ENCODE measurements at regions not wholly inside any gene's neighbourhood (a gene's known extent, or its start where the extent isn't known, plus 50 kb on each side); places are given as distances from the start of the nearest gene placed in this dataset.

DNA sequence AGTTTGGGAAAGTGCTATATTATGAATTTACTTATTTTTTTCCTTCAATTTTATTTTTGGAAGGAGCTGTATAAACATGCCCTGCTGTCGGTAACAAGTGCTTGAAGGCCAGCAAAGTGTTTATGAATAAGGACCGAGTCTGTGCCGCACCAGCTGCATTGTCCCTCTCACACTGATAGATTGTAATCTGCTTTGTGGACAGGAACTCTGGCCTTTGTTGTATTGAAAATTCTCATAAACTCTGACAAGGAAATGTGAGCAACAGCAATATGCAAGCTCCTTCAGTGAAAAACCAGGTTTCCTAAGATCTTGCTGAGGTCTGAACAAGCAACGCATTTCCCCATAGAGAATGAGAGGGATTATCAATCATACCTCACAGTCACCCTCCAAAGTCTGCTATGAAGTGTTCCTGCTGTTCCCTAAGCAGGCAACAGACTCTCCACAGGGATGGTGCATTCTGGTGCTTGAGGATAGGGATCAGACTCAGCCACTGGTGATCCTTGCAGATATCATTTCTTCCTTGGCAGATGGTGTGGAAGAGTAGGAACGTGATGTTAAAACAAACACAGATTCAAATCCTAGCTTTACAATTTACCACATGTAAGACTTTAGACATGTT, 109.6 kb downstream of the KCNJ2 start:
- H2AFZ ChIP-seq (ENCODE audit: low read length) = no peak overlapping the region
- H3K9me2 ChIP-seq (ENCODE audit: low read depth, low read length) = no peaks in the 10 kb centered on the region
- no peaks in the 10 kb centered on the region for H3K9me3 ChIP-seq (ENCODE audit: low read length)
- no peaks in the 10 kb centered on the region for H3K36me3 ChIP-seq (ENCODE audit: insufficient read depth, low read length)
- no peaks in the 10 kb centered on the region for H4K20me1 ChIP-seq (ENCODE audit: insufficient read depth, low read length)
- no peak overlapping the region for H3K4me2 ChIP-seq (ENCODE audit: low read length)
- no peaks in the 10 kb centered on the region for H3F3A ChIP-seq (ENCODE audit: insufficient read depth, low read length)
- TF ChIP-seq, protein P1, sequence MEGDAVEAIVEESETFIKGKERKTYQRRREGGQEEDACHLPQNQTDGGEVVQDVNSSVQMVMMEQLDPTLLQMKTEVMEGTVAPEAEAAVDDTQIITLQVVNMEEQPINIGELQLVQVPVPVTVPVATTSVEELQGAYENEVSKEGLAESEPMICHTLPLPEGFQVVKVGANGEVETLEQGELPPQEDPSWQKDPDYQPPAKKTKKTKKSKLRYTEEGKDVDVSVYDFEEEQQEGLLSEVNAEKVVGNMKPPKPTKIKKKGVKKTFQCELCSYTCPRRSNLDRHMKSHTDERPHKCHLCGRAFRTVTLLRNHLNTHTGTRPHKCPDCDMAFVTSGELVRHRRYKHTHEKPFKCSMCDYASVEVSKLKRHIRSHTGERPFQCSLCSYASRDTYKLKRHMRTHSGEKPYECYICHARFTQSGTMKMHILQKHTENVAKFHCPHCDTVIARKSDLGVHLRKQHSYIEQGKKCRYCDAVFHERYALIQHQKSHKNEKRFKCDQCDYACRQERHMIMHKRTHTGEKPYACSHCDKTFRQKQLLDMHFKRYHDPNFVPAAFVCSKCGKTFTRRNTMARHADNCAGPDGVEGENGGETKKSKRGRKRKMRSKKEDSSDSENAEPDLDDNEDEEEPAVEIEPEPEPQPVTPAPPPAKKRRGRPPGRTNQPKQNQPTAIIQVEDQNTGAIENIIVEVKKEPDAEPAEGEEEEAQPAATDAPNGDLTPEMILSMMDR (IDR thresholded peaks at IDR 0.05; ENCODE audit: low read length) = no peak
- no peak for TF ChIP-seq EZH2 (IDR thresholded peaks at IDR 0.05; ENCODE audit: borderline replicate concordance, low read length)
- no peaks in the 10 kb centered on the region for H3K4me1 ChIP-seq (ENCODE audit: insufficient read depth, low read length, severe bottlenecking)
- no peaks in the 10 kb centered on the region for H3K79me2 ChIP-seq (ENCODE audit: insufficient read depth, low read length)
- H3K27ac ChIP-seq (ENCODE audit: low read depth, low read length, poor library complexity, severe bottlenecking) = no peak overlapping the region
- no peak overlapping the region for H3K9ac ChIP-seq (ENCODE audit: low read length)
- no peak overlapping the region for H3K4me3 ChIP-seq (ENCODE audit: low read depth, low read length, poor library complexity, severe bottlenecking)
- no peaks in the 10 kb centered on the region for H3K27me3 ChIP-seq (ENCODE audit: insufficient read depth, low read length)

GRCh38 chr17:70286391-70286790, 117.1 kb downstream of the KCNJ2 start:
- Histone ChIP-seq H2AFZ (ENCODE audit: low read length) (no peak overlapping the region), H3K9me2 (ENCODE audit: low read depth, low read length) (no peaks in the 10 kb centered on the region), H3K27ac (ENCODE audit: low read depth, low read length, poor library complexity, severe bottlenecking) (no peak overlapping the region), H3F3A (ENCODE audit: insufficient read depth, low read length) (no peaks in the 10 kb centered on the region), H4K20me1 (ENCODE audit: insufficient read depth, low read length) (no peaks in the 10 kb centered on the region), H3K4me2 (ENCODE audit: low read length) (no peak overlapping the region), H3K27me3 (ENCODE audit: insufficient read depth, low read length) (no peaks in the 10 kb centered on the region), H3K36me3 (ENCODE audit: insufficient read depth, low read length) (no peaks in the 10 kb centered on the region), H3K9ac (ENCODE audit: low read length) (no peak overlapping the region), H3K79me2 (ENCODE audit: insufficient read depth, low read length) (no peaks in the 10 kb centered on the region), H3K4me1 (ENCODE audit: insufficient read depth, low read length, severe bottlenecking) (no peaks in the 10 kb centered on the region), H3K9me3 (ENCODE audit: low read length) (no peaks in the 10 kb centered on the region), H3K4me3 (ENCODE audit: low read depth, low read length, poor library complexity, severe bottlenecking) (no peak overlapping the region)
- no peak for TF ChIP-seq EZH2 (IDR thresholded peaks at IDR 0.05; ENCODE audit: borderline replicate concordance, low read length)
- TF ChIP-seq, protein P1 (IDR thresholded peaks at IDR 0.05; ENCODE audit: low read length) = no peak

- Histone ChIP-seq H3K27me3 (ENCODE audit: insufficient read depth, low read length) (no peaks in the 10 kb centered on the region), H3K79me2 (ENCODE audit: insufficient read depth, low read length) (no peaks in the 10 kb centered on the region), H2AFZ (ENCODE audit: low read length) (no peak overlapping the region), H3K4me2 (ENCODE audit: low read length) (no peak overlapping the region), H3K4me3 (ENCODE audit: low read depth, low read length, poor library complexity, severe bottlenecking) (no peak overlapping the region), H3K9ac (ENCODE audit: low read length) (no peak overlapping the region), H3F3A (ENCODE audit: insufficient read depth, low read length) (no peaks in the 10 kb centered on the region), H3K27ac (ENCODE audit: low read depth, low read length, poor library complexity, severe bottlenecking) (no peak overlapping the region), H3K9me3 (ENCODE audit: low read length) (no peaks in the 10 kb centered on the region), H3K4me1 (ENCODE audit: insufficient read depth, low read length, severe bottlenecking) (no peaks in the 10 kb centered on the region), H4K20me1 (ENCODE audit: insufficient read depth, low read length) (no peaks in the 10 kb centered on the region), H3K36me3 (ENCODE audit: insufficient read depth, low read length) (no peaks in the 10 kb centered on the region), H3K9me2 (ENCODE audit: low read depth, low read length) (no peaks in the 10 kb centered on the region)
- TF ChIP-seq EZH2 (IDR thresholded peaks at IDR 0.05; ENCODE audit: borderline replicate concordance, low read length) = no peak
- TF ChIP-seq, protein P1 (IDR thresholded peaks at IDR 0.05; ENCODE audit: low read length) = no peak
Measured at GRCh38 chr17:70288540-70289290, 119.4 kb downstream of the KCNJ2 start.

Data from OCI-LY1 (cell line).